Left kidney (tissue), 1 donor: ENCODE measurements at regions not wholly inside any gene's neighbourhood (a gene's known extent, or its start where the extent isn't known, plus 50 kb on each side); places are given as distances from the start of the nearest gene placed in this dataset.
"Not testable (repeated sequence)": the region's sequence is repeated elsewhere in the genome, so short reads cannot be mapped to it uniquely, and the experiment has no call there.

ENCODE experiments used
- DNase-seq: peaks from one replicate; pipeline ENCODE4 v3.0.0-alpha.2; 2013

DNA sequence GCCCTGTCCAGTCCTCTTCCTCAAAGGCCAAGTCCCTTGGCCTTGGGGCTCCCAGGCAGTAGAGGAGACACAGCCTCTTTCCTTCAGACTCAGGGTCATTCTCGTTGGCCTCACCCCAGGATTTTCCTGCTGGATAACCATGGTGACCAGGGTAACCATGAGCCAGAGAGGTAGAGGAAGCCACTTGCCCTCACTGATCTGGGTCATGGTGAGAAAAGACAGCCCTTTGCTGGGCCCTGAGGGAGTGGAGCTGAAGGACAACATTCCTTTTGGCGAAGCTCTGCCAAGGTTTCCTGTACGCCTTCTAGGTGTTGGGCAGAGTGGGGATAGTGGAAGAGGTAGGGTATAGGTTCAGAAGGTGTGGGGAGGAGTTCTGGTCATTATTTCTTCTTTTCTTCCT, 53.1 kb upstream of the WNT4 start:
- no peak for DNase-seq

DNA sequence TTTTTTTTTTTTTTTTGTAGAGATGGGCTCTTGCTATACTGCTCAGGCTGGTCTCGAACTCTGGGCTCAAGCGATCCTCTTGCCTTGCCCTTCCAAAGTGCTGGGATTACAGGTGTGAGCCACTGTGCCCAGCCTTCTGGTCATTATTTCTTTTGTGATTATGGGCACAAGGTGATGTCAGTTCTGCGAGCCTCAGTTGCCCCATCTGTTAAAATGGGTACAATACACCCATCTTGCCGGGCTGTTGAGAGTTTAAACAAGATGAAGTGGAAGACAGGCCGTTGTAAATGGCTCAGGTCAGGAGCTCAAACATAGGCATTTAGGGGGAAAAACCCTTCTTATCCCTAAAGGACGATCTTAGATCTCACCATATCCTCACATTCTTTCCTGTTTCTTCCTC, 53.7 kb upstream of the WNT4 start:
- no peak for DNase-seq

DNA sequence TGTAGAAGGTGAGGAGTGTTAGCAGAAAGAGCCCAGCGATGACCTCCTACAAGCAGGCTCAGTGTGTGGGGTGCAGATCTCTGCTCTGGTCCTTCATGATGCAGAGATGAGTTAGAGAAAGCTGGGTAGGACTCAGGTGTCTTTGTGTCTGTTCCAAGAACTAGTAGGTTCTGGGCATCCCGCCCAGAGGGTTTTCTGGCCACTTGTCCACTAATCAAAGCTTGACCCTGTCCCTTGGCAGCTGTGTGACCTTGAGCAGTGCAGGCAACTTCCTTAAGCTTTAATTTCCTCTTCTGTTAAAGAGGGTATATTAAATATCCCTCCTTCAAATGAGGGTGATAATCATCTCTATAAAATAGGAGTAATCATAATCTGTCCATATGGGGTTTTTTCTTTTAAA, 54.7 kb upstream of the WNT4 start:
- no peak for DNase-seq

DNA sequence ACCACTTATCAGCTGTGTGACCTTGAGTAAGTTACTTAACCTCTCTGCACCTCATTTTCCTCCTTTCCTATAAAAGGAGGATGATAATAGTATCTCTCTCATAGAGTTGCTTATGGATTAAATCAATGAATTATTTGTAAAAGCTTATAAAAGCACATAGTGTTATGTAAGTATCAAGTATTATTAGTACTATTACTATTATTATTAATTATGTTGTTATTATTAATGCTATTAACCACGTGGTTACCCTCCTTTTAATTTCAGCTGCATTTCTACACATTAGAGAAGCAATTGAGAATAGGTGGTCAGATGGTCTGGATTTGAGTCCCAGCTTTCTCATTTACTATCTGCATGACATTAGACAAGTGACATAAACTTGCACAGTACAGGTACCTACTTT, 58.1 kb upstream of the WNT4 start:
- no peak for DNase-seq

GRCh38 chr1:22203335-22203734, 60.4 kb upstream of the WNT4 start:
- no peak for DNase-seq

DNA sequence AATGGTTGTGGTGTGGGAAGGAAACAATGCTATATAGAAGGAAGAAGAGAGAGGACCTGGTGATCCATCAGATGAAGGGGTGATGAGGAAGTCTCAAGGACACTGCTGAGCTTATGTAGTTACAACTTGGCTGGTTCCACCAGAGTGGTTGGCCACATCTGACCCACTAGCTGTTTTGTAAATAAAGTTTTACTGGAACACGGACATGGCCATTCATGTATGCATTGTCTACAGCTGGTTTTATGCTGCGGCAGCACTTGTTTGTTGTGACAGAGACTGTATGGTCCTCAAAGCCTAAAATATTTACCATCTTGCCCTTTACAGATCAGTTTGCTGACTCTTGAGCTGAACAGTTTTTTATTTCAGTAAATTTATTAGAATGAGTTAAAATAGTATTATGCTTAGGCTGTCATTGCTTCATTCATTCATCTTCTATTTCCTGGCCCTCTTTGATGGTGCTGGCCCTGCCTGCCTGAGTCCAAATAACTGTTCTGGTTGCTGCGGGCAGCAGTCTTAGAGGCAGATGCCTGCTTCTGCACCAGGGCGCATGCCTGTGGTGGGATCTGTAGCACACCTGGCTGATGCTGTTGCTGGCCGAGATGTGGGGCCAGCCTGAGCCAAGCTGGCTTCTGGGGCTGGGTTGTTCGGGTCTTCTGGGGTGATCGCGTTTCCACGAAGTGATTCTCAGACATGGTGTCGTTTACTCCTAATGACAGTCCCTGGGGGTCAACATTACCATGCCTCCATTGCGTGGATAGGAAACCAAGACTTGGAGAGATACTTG, 61.4 kb upstream of the WNT4 start:
- DNase-seq = no peak

DNA sequence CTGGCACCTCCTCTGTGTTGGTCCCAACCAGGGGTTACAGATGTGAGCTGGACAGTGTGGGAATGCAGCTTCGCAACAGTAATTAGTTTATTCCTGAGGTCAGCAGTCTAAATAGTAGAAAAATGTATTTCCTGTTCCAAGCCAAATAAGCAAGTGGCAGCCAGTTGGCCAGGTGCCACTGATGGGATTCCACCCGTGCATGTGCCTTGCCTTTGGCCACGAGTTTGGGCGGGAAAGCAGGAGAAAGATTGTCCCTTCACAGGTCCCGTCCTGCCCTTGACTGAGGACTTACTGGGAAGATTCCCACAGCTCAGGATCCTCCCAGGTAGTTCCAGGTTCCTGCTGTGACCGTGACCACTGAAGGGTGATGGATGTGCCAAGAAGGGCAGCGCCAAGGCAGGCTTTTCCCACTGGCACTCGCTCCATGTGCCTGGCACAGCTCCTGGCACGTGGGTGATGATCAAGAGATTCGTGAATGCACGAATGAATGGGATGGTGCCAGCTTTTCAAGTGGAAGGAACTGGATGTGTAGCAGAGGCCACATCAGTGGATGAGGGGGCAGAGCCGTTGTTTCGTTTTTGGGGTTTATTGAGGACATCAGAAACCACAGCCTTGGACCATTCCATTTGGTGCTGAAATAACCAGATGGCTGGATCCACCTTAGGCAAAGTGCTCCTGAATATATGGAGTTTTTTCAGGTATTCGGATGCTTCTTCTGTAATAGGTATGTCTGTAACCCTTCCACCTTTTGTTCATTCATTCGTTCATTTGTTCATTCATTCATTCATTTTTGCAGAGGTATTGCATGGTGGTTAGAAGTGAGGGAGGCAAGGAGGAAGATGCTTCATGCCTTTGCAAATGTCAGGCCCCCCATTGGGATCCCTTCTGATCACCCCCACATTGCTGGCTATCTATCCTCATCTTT, 62.4 kb upstream of the WNT4 start:
- no peak for DNase-seq

DNA sequence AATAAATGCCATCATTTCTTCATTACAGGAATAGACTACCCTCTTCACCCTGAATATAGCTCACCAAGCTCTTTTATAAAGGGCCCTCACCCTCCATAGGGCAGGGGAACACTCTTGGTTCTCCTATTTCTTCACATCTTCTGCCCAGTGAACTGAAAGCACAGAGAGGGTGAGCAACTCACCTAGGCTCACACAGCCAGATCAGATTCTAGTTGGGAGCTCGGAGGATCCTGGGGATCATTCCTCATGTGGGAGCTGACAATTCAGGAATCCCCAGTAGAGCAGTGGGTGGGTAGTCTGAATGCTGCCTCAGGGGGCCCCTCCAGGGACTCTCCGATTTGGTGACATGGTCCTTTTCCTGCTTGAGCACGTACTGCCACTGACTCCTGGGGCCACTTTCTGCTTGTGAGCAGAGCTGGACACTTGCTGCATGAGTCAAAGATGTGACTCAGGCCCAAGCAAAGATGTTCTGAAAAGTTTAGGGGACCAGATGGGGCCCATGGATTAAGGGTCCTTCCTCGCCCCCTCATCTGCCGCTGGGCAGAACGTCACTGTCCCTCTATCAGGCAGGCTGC, 63.7 kb upstream of the WNT4 start:
- no peak for DNase-seq

GRCh38 chr1:22207511-22208267, 64.8 kb upstream of the WNT4 start:
- no peak for DNase-seq

DNA sequence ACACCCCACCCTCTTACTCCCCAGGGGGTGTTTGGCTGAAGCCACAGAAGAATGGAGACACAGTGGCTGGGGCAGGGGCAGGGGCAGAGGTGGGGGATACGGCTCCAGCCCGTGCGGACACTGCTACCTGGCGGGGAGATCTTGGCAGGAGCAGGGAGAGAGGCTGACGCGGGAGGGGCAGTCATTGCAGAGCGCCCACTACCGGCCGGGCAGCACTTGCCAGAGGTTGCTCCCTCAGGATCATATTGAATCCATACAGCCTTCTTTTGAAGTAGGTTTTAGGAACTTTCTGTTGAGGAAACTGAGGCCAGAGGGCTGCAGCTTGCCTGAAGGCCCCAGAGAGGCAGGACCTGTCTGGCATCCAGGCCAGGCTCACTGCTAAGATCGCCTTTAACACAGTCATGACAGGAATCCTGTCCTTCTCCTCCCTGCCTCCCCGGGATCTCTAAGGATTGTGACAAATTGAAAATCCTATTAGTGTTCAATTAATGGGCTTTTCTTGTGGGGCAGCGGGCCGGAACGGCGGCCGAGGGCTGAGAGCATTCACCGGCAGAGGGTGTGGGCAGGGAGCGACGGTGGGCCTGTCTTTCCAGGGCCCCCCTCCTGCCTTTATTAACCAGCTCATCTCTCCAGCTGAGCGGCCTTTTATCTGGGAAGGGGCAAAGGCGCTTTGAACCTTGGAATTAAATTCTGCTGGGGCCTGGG, 65.5 kb upstream of the WNT4 start:
- no peak for DNase-seq

DNA sequence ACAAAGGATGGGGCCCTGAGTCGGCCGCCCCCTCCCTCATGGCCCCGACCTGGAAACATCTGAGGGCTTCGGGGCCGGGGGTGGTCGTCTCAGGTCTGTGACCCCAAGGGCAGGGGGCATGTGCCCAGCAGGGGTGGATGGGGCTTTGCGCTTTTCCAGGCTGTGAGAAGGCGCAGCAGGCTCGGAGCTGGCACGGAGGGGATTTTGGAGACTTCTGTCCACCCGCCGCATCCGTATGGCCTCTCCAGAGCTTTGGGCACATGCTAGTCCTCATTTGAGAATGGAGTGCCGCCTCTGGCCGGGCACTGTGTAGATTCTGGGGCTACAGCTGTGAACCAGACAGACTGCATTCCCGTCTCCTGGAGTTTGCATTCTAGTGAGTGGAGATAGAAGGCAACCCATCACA, 66.1 kb upstream of the WNT4 start:
- DNase-seq = no peak

- no peak for DNase-seq
Observed at GRCh38 chr1:22210176-22210575, 67.3 kb upstream of the WNT4 start.

GRCh38 chr1:22210636-22211035, 67.7 kb upstream of the WNT4 start:
- no peak for DNase-seq

- DNase-seq = not testable (repeated sequence)
Observed at GRCh38 chr1:22211459-22211858, 68.6 kb upstream of the WNT4 start.

GRCh38 chr1:22212400-22213233, 69.7 kb upstream of the WNT4 start:
- no peak for DNase-seq

- DNase-seq = no peak
Observed at GRCh38 chr1:22216210-22216883, 73.5 kb upstream of the WNT4 start.

GRCh38 chr1:22216966-22217365, 74.1 kb upstream of the WNT4 start:
- DNase-seq = no peak

DNA sequence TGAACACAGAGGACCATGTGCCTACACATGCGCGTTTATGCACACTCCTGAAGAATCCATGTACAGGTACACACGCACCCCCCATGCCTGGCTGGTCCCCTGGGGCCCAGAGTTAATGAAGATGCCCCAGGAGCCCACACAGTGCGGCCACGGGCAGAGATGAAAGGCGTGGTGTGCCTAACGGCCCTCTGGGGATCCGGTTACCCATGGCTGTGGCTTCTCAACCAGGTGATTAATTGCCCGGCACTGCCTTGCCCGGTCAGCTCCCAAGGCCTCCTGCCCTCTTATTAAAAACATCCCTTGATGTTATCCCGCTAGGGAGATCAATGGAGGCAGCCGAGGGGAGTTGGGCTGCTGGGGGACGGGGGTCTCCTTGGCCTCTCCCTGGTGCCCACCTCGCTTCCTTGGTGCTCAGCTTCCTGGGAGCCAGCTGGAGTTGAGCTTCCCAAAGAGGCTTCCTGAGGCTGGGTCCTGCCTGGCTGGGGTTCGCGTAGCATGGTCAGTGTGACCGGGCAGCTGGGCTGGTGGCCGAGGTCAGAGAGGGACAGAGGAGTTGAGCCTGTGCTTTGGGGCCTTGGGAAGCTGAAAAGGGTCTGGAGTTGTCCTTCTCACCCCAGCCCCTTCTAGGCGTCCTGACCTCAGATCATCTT, 75.0 kb upstream of the WNT4 start:
- no peak for DNase-seq

- no peak for DNase-seq
Observed at GRCh38 chr1:22218618-22219250, 75.8 kb upstream of the WNT4 start.
